PC-3 (cell line): ENCODE measurements at regions not wholly inside any gene's neighbourhood (a gene's known extent, or its start where the extent isn't known, plus 50 kb on each side); places are given as distances from the start of the nearest gene placed in this dataset.
"Not testable (repeated sequence)": the region's sequence is repeated elsewhere in the genome, so short reads cannot be mapped to it uniquely, and the experiment has no call there.

Source experiments
- ATAC-seq: fragments of 200-7000 bp; cut with Tn5 transposase; 2 replicates; pipeline ENCODE4 v1.9.1; 2020; ENCODE audit warnings: mild to moderate bottlenecking, moderate library complexity
- BruUV-seq: library from RNA; stranded (reverse); fragments of 400-500 nt; replicated peaks from 2 replicates; lab custom pipeline; 2021; lab: Mats Ljungman, UMichigan
- CTCF ChIA-PET: fragments of 300-600 bp; sonication (Branson Sonifier 250); formaldehyde crosslinking; loops from one replicate; lab custom pipeline; 2022; ENCODE audit warnings: antibody characterized with exemption; lab: Charles Lee
- POLR2A ChIA-PET: fragments of 300-600 bp; sonication (Branson Sonifier 250); formaldehyde crosslinking; loops from one replicate; lab custom pipeline; 2022; ENCODE audit warnings: antibody characterized with exemption; ENCODE audit not compliant: unreplicated experiment; lab: Charles Lee
- DNase-seq: peaks from one replicate; pipeline ENCODE4 v3.0.0-alpha.2; 2015
- H2AFZ ChIP-seq: fragments of 300-600 bp; sonication (generic); 2 replicates; pipeline ENCODE4 v1.6.0; 2016; ENCODE audit warnings: antibody characterized with exemption, low read length
- H3F3A ChIP-seq: fragments of 300-600 bp; sonication (generic); one replicate; pipeline ENCODE4 v1.6.0; 2017; ENCODE audit warnings: antibody characterized with exemption, low read length, control low read depth, mild to moderate bottlenecking; ENCODE audit not compliant: unreplicated experiment
- H3K27ac ChIP-seq: fragments of 300-600 bp; sonication (generic); 2 replicates; pipeline ENCODE4 v1.5.1; 2016; ENCODE audit warnings: mild to moderate bottlenecking, low read length
- H3K27me3 ChIP-seq: fragments of 300-600 bp; sonication (generic); 2 replicates; pipeline ENCODE4 v1.6.1; 2016; ENCODE audit warnings: low read length, mixed read lengths
- H3K36me3 ChIP-seq: fragments of 300-600 bp; sonication (generic); 2 replicates; pipeline ENCODE4 v1.6.1; 2016; ENCODE audit warnings: low read depth, mixed run types, low read length, mixed read lengths
- H3K4me1 ChIP-seq: fragments of 300-600 bp; sonication (generic); 2 replicates; pipeline ENCODE4 v1.5.1; 2016; ENCODE audit warnings: low read length; ENCODE audit not compliant: insufficient read depth
- H3K4me2 ChIP-seq: fragments of 300-600 bp; sonication (generic); 2 replicates; pipeline ENCODE4 v1.6.0; 2016; ENCODE audit warnings: low read length
- H3K4me3 ChIP-seq: fragments of 300-600 bp; sonication (generic); 2 replicates; pipeline ENCODE4 v1.5.1; 2016; ENCODE audit warnings: mild to moderate bottlenecking, low read length, mixed read lengths
- H3K79me2 ChIP-seq: fragments of 300-600 bp; sonication (generic); 2 replicates; pipeline ENCODE4 v1.6.1; 2017; ENCODE audit warnings: low read length, mixed read lengths
- H3K9ac ChIP-seq: fragments of 300-600 bp; sonication (generic); 2 replicates; pipeline ENCODE4 v1.6.0; 2016; ENCODE audit warnings: mild to moderate bottlenecking, low read length
- H3K9me2 ChIP-seq: fragments of 300-600 bp; sonication (generic); replicated peaks from 2 replicates; pipeline ENCODE4 v1.6.1; 2016; ENCODE audit warnings: mixed run types, low read length, mixed read lengths
- H3K9me3 ChIP-seq: fragments of 300-600 bp; sonication (generic); 2 replicates; pipeline ENCODE4 v1.6.1; 2016; ENCODE audit warnings: low read length, mixed read lengths
- H4K20me1 ChIP-seq: fragments of 300-600 bp; sonication (generic); 2 replicates; pipeline ENCODE4 v1.6.1; 2016; ENCODE audit warnings: low read length, mixed read lengths
- CTCF ChIP-seq: fragments of 300-600 bp; sonication (generic); conservative IDR thresholded peaks from 2 replicates; pipeline ENCODE4 v1.5.1; 2017; ENCODE audit warnings: antibody characterized with exemption, low read depth, mild to moderate bottlenecking, low read length
- EZH2 ChIP-seq: fragments of 300-600 bp; sonication (generic); IDR thresholded peaks from one replicate; pipeline ENCODE4 v1.6.1; 2017; ENCODE audit warnings: antibody characterized with exemption, mild to moderate bottlenecking, low read length; ENCODE audit not compliant: unreplicated experiment
- EZH2phosphoT487 ChIP-seq: fragments of 300-600 bp; sonication (generic); IDR thresholded peaks from 2 replicates; pipeline ENCODE4 v1.6.1; 2018; ENCODE audit warnings: mild to moderate bottlenecking, antibody characterized with exemption, low read length, borderline replicate concordance
- intact Hi-C: fragments of 100-400 bp; cut with micrococcal nuclease; formaldehyde crosslinking; loops from 2 replicates; pipeline ENCODE4 v1.9.0; 2023

GRCh38 chr13:28607187-28607955, 51.6 kb upstream of the POMP start:
- no peak for DNase-seq
- POLR2A ChIA-PET: no interaction called here
- H3K4me3 ChIP-seq: no peak overlapping the region

GRCh38 chr13:28606466-28606865, 52.5 kb upstream of the POMP start:
- ATAC-seq (no peak), DNase-seq (no peak)
- Histone ChIP-seq H3K36me3 (no peaks in the 10 kb centered on the region), H3F3A (no peaks in the 10 kb centered on the region), H3K9me2 (no peaks in the 10 kb centered on the region), H4K20me1 (no peaks in the 10 kb centered on the region), H3K27ac (no peak overlapping the region), H3K27me3 (peaks cover 18% of the 10 kb centered on the region; the same call in 1 of the 2 replicates), H2AFZ (no peak overlapping the region), H3K9ac (no peak overlapping the region), H3K79me2 (no peaks in the 10 kb centered on the region), H3K4me1 (peaks cover 12% of the 10 kb centered on the region), H3K9me3 (no peaks in the 10 kb centered on the region), H3K4me3 (no peak overlapping the region), H3K4me2 (no peak overlapping the region)
- TF ChIP-seq CTCF: no peak
- POLR2A ChIA-PET: no interaction called here
- intact Hi-C loops: no loop called here
- no TSS peak for BruUV-seq
- CTCF ChIA-PET: no interaction called here

More at GRCh38 chr13:28607187-28607955, 51.6 kb upstream of the POMP start:
- BruUV-seq: no TSS peak
- Histone ChIP-seq H3K4me1 (peaks cover 12% of the 10 kb centered on the region), H3K79me2 (no peaks in the 10 kb centered on the region), H3K27me3 (peaks cover 9% of the 10 kb centered on the region; the same call in 1 of the 2 replicates), H3K9me3 (no peaks in the 10 kb centered on the region), H2AFZ (no peak overlapping the region), H3F3A (no peaks in the 10 kb centered on the region), H3K36me3 (no peaks in the 10 kb centered on the region), H4K20me1 (no peaks in the 10 kb centered on the region), H3K9me2 (no peaks in the 10 kb centered on the region), H3K9ac (no peak overlapping the region), H3K27ac (no peak overlapping the region), H3K4me2 (no peak overlapping the region)
- CTCF ChIA-PET: no interaction called here
- intact Hi-C loops: no loop called here
- no peak for ATAC-seq
- TF ChIP-seq EZH2 (no peak), CTCF (no peak), EZH2phosphoT487 (no peak)

DNA sequence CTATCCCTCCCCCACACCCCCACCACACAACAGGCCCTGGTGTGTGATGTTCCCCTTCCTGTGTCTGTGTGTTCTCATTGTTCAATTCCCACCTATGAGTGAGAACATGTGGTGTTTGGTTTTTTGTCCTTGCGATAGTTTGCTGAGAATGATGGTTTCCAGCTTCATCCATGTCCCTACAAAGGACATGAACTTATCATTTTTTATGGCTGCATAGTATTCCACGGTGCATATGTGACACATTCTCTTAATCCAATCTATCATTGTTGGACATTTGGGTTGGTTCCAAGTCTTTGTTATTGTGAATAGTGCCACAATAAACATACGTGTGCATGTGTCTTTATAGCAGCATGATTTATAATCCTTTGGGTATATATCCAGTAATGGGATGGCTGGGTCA, 53.8 kb upstream of the POMP start:
- CTCF ChIA-PET, POLR2A ChIA-PET, ATAC-seq: not testable (repeated sequence)

More for the DNA sequence above, 53.8 kb upstream of the POMP start:
- H3K27ac ChIP-seq, H3K9me3 ChIP-seq, H3K79me2 ChIP-seq, H3K4me3 ChIP-seq, H4K20me1 ChIP-seq, H3K9ac ChIP-seq, DNase-seq, intact Hi-C loops, BruUV-seq, H3K36me3 ChIP-seq, H3K9me2 ChIP-seq, H3F3A ChIP-seq, H3K4me2 ChIP-seq, H2AFZ ChIP-seq, H3K4me1 ChIP-seq: not testable (repeated sequence)
- peaks cover 28% of the 10 kb centered on the region for H3K27me3 ChIP-seq
